ENCODE measurements at regions not wholly inside any gene's neighbourhood (a gene's known extent, or its start where the extent isn't known, plus 50 kb on each side); places are given as distances from the start of the nearest gene placed in this dataset.
A peak's percentile ranks its signal among the peaks of the same experiment; 100 is the strongest.

GRCh38 chr11:92510591-92510990 lies 286.0 kb downstream of the FAT3 start (continued):
- TF ChIP-seq, protein P1, sequence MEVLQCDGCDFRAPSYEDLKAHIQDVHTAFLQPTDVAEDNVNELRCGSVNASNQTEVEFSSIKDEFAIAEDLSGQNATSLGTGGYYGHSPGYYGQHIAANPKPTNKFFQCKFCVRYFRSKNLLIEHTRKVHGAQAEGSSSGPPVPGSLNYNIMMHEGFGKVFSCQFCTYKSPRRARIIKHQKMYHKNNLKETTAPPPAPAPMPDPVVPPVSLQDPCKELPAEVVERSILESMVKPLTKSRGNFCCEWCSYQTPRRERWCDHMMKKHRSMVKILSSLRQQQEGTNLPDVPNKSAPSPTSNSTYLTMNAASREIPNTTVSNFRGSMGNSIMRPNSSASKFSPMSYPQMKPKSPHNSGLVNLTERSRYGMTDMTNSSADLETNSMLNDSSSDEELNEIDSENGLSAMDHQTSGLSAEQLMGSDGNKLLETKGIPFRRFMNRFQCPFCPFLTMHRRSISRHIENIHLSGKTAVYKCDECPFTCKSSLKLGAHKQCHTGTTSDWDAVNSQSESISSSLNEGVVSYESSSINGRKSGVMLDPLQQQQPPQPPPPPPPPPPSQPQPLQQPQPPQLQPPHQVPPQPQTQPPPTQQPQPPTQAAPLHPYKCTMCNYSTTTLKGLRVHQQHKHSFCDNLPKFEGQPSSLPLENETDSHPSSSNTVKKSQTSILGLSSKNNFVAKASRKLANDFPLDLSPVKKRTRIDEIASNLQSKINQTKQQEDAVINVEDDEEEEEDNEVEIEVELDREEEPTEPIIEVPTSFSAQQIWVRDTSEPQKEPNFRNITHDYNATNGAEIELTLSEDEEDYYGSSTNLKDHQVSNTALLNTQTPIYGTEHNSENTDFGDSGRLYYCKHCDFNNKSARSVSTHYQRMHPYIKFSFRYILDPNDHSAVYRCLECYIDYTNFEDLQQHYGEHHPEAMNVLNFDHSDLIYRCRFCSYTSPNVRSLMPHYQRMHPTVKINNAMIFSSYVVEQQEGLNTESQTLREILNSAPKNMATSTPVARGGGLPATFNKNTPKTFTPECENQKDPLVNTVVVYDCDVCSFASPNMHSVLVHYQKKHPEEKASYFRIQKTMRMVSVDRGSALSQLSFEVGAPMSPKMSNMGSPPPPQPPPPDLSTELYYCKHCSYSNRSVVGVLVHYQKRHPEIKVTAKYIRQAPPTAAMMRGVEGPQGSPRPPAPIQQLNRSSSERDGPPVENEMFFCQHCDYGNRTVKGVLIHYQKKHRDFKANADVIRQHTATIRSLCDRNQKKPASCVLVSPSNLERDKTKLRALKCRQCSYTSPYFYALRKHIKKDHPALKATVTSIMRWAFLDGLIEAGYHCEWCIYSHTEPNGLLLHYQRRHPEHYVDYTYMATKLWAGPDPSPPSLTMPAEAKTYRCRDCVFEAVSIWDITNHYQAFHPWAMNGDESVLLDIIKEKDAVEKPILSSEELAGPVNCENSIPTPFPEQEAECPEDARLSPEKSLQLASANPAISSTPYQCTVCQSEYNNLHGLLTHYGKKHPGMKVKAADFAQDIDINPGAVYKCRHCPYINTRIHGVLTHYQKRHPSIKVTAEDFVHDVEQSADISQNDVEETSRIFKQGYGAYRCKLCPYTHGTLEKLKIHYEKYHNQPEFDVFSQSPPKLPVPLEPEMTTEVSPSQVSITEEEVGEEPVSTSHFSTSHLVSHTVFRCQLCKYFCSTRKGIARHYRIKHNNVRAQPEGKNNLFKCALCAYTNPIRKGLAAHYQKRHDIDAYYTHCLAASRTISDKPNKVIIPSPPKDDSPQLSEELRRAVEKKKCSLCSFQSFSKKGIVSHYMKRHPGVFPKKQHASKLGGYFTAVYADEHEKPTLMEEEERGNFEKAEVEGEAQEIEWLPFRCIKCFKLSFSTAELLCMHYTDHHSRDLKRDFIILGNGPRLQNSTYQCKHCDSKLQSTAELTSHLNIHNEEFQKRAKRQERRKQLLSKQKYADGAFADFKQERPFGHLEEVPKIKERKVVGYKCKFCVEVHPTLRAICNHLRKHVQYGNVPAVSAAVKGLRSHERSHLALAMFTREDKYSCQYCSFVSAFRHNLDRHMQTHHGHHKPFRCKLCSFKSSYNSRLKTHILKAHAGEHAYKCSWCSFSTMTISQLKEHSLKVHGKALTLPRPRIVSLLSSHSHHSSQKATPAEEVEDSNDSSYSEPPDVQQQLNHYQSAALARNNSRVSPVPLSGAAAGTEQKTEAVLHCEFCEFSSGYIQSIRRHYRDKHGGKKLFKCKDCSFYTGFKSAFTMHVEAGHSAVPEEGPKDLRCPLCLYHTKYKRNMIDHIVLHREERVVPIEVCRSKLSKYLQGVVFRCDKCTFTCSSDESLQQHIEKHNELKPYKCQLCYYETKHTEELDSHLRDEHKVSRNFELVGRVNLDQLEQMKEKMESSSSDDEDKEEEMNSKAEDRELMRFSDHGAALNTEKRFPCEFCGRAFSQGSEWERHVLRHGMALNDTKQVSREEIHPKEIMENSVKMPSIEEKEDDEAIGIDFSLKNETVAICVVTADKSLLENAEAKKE (CRISPR knock-in tag; IDR thresholded peaks at IDR 0.05), result no peak
- TF ChIP-seq CREB1 (CRISPR knock-in tag; IDR thresholded peaks at IDR 0.05; ENCODE audit: low read depth), result no peak

DNA sequence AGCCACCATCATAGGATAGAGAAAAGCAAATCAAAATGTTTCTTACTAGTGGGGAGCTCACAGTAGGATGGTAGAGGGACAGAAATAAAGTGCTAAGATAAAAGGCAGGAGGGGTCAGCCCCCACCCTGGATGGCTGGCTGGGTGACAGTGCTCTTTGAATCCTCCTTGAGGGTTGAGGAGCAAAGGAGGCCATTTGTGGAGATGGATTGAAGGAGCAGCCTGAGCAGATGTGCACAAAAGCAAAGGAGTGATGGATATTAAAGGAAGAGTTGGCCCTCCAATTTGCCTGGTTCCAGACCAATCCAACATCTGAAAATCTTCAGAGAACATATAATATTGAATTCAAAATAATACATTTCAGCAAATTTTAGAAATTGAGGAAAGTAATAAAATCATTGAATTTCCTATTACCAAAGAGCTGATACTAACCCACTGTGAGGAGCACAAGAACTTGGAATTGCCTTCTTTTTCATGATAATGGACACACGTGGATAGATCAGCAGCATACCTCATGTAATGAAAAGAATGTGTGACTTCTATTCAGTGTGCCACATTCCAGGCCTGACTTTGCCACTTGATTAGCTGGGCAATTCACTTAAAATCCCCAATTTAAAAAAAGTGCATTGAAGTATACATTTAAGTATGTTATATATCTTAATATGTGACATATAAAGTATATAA lies 287.0 kb downstream of the FAT3 start:
- Histone ChIP-seq H3K4me1 (ENCODE audit: insufficient read depth) (peaks cover 36% of the 10 kb centered on the region), H3K27ac (ENCODE audit: low read depth) (peak overlapping the region; percentile 81), H3K27me3 (ENCODE audit: insufficient read depth) (no peaks in the 10 kb centered on the region), H3K79me2 (replicated peaks; ENCODE audit: insufficient read depth) (peaks cover 51% of the 10 kb centered on the region), H3K36me3 (ENCODE audit: insufficient read depth) (no peaks in the 10 kb centered on the region), H3K9me2 (ENCODE audit: insufficient read depth) (0 out of 2 replicates have a peak, but pooled peaks cover 3% of the 10 kb centered on the region), H3K4me2 (peak overlapping the region; percentile 28), H3F3A (replicated peaks; ENCODE audit: low read depth) (no peaks in the 10 kb centered on the region), H4K20me1 (replicated peaks; ENCODE audit: insufficient read depth) (no peaks in the 10 kb centered on the region), H3K4me3 (no peak overlapping the region; the same call in 1 of the 2 replicates), H2AFZ (no peak overlapping the region)
- H3K27ac Mint-ChIP-seq, result peak overlapping the region; percentile 93
- peaks cover 12% of the 10 kb centered on the region for H3K36me3 Mint-ChIP-seq (ENCODE audit: low read depth)
- peaks cover 49% of the 10 kb centered on the region for H3K4me1 Mint-ChIP-seq
- DNase-seq (ENCODE audit: low spot score) (peak; percentile 81), ATAC-seq (peak; percentile 98)
- H3K4me3 Mint-ChIP-seq, result peak overlapping the region; percentile 51
- TF ChIP-seq NANOG (IDR thresholded peaks at IDR 0.05; ENCODE audit: borderline replicate concordance) (peak; percentile 66; the same call in 1 of the 2 replicates), CREB1 (CRISPR knock-in tag; IDR thresholded peaks at IDR 0.05; ENCODE audit: low read depth) (no peak), POLR2AphosphoS5 (IDR thresholded peaks at IDR 0.05; ENCODE audit: low read depth) (no peak), JUNB (IDR thresholded peaks at IDR 0.05; ENCODE audit: unreplicated experiment) (no peak), ZNF114 (CRISPR knock-in tag; IDR thresholded peaks at IDR 0.05) (peak; percentile 88; the same call in 1 of the 2 replicates)
- TF ChIP-seq, protein P1 (CRISPR knock-in tag; IDR thresholded peaks at IDR 0.05), result peak; percentile 99
- H3K9me3 Mint-ChIP-seq, result peaks cover 8% of the 10 kb centered on the region; the same call in 2 of the 3 replicates
- H3K27me3 Mint-ChIP-seq (ENCODE audit: insufficient read depth, low read depth, poor library complexity), result peaks cover 5% of the 10 kb centered on the region

Data from GM23338 (cell line).